Pancreas (tissue), 10 donors: ENCODE measurements at regions not wholly inside any gene's neighbourhood (a gene's known extent, or its start where the extent isn't known, plus 50 kb on each side); places are given as distances from the start of the nearest gene placed in this dataset.

Experiments used
- ATAC-seq, 4 donors: fragments of 200-7000 bp; cut with Tn5 transposase; one replicate each; pipeline versions ENCODE4 v1.8.0 to v1.9.1; 2020; ENCODE audit warnings: mild to moderate bottlenecking in 4 of 4, moderate library complexity in 4 of 4
- DNase-seq, 6 donors: peaks; one replicate each; pipeline ENCODE4 v3.0.0-alpha.2; 2020
- FAIRE-seq: peaks from 2 replicates; lab custom pipeline; 2012; peaks lifted over from hg19 to GRCh38; lab: Jason Lieb, UNC
- H3K27ac ChIP-seq, 4 donors: fragments of 200-600 bp; sonication (generic); 1 replicate in 3 of 4; 2 replicates in 1 of 4; pipeline versions ENCODE4 v1.5.0 to v1.8.0; 2020
- H3K27me3 ChIP-seq, 4 donors: fragments of 200-600 bp; one replicate each; pipeline ENCODE4 v1.8.0; 2021
- H3K36me3 ChIP-seq, 3 donors: fragments of 200-600 bp; sonication (generic) in 1 of 3; one replicate each; pipeline versions ENCODE4 v1.5.0 to v1.8.0; 2020 to 2021
- H3K4me1 ChIP-seq, 3 donors: fragments of 200-600 bp; one replicate each; pipeline ENCODE4 v1.8.0; 2021
- H3K4me3 ChIP-seq, 4 donors: fragments of 200-600 bp; sonication (generic) in 2 of 4; one replicate each; pipeline versions ENCODE4 v1.5.0 to v1.8.0; 2020 to 2021
- H3K9me3 ChIP-seq, 4 donors: fragments of 200-600 bp; one replicate each; pipeline ENCODE4 v1.8.0; 2021
- CTCF ChIP-seq, 4 donors: fragments of 200-600 bp; sonication (generic) in 3 of 4; IDR thresholded peaks; one replicate each; pipeline versions ENCODE4 v1.5.0 to v1.8.0; 2021; ENCODE audit warnings: antibody characterized with exemption in 4 of 4
- WGBS, 2 donors: extraction: QIAGEN DNeasy Blood & Tissue Kit; methylation state at CpG; one replicate each; pipeline ENCODE4 v1.1.7; 2013; 5-methylcytosine and 5-hydroxymethylcytosine counted together
- intact Hi-C, 3 donors: fragments of 100-400 bp; cut with DNase I; formaldehyde crosslinking; loops; one replicate each; pipeline versions ENCODE4 v1.11.1 to v1.14.2; 2022
- donor health status: healthy with polysubstance abuse.
- donor health status: DM: no; HTN: no; CAD: no; lungs with moderate emphysema.
- donor health status: DM: no; HTN: no; CAD: no.
- donor health status: control.
- donor health status: control.
- donor health status: Bipolar disorder and iron deficiency.
- donor health status: DM: yes; HTN: yes; CAD: no.
- donor health status: DM: no; HTN: no; CAD: no.
- donor health status: DM: no; HTN: no; CAD: no.
- donor health status: DM: yes; HTN: yes; CAD: no.

- no peak for FAIRE-seq
- TF ChIP-seq CTCF (IDR thresholded peaks at IDR 0.05): no peak
- H3K36me3 ChIP-seq: no peaks in the 10 kb centered on the region
- intact Hi-C loops: no loop called here
- no peak overlapping the region for H3K27ac ChIP-seq
- H3K4me3 ChIP-seq: no peak overlapping the region
- H3K9me3 ChIP-seq: no peaks in the 10 kb centered on the region
- DNase-seq: no peak
- no peak for ATAC-seq
- no peaks in the 10 kb centered on the region for H3K27me3 ChIP-seq
- no peaks in the 10 kb centered on the region for H3K4me1 ChIP-seq
- 52 to 55% methylated on average over 3 of the region's 3 CpGs for WGBS, 2 donors
These were observed 162.6 kb downstream of the SALL1 start for GRCh38 chr16:50988441-50988840.

GRCh38 chr16:50986453-50986852 is 164.6 kb downstream of the SALL1 start:
- ATAC-seq (no peak), DNase-seq (no peak), FAIRE-seq (no peak)
- H3K4me3 ChIP-seq: no peak overlapping the region
- H3K4me1 ChIP-seq: no peaks in the 10 kb centered on the region
- no peaks in the 10 kb centered on the region for H3K36me3 ChIP-seq
- intact Hi-C loops: no loop called here
- no peaks in the 10 kb centered on the region for H3K9me3 ChIP-seq
- 68 to 69% methylated on average over 5 of the region's 5 CpGs for WGBS, 2 donors
- H3K27ac ChIP-seq: no peak overlapping the region
- no peaks in the 10 kb centered on the region for H3K27me3 ChIP-seq
- no peak for TF ChIP-seq CTCF (IDR thresholded peaks at IDR 0.05)

- H3K9me3 ChIP-seq: no peaks in the 10 kb centered on the region
- no peak for FAIRE-seq
- no peaks in the 10 kb centered on the region for H3K36me3 ChIP-seq
- intact Hi-C loops: no loop called here
- no peaks in the 10 kb centered on the region for H3K4me1 ChIP-seq
- no peak for DNase-seq
- no peak for ATAC-seq
- H3K27ac ChIP-seq: no peak overlapping the region
- no peaks in the 10 kb centered on the region for H3K27me3 ChIP-seq
- 61 to 71% methylated on average over 2 of the region's 2 CpGs for whole genome bisulfite sequencing, 2 donors
- no peak for TF ChIP-seq CTCF (IDR thresholded peaks at IDR 0.05)
- no peak overlapping the region for H3K4me3 ChIP-seq
These were observed 165.3 kb downstream of the SALL1 start for GRCh38 chr16:50985733-50986132.

- DNase-seq (no peak), ATAC-seq (no peak), FAIRE-seq (no peak)
- no peak overlapping the region for H3K4me3 ChIP-seq
- no peak overlapping the region for H3K27ac ChIP-seq
- WGBS, 2 donors: 56 to 59% methylated on average over 6 of the region's 6 CpGs
- no peaks in the 10 kb centered on the region for H3K4me1 ChIP-seq
- H3K36me3 ChIP-seq: no peaks in the 10 kb centered on the region
- intact Hi-C loops: no loop called here
- H3K9me3 ChIP-seq: no peaks in the 10 kb centered on the region
- H3K27me3 ChIP-seq: no peaks in the 10 kb centered on the region
- TF ChIP-seq CTCF (IDR thresholded peaks at IDR 0.05): no peak
These were observed 166.4 kb downstream of the SALL1 start for GRCh38 chr16:50984688-50985087.

- Histone ChIP-seq H3K36me3 (no peaks in the 10 kb centered on the region), H3K9me3 (no peaks in the 10 kb centered on the region), H3K4me3 (no peak overlapping the region), H3K27ac (no peak overlapping the region), H3K4me1 (no peaks in the 10 kb centered on the region), H3K27me3 (no peaks in the 10 kb centered on the region)
- FAIRE-seq (no peak), ATAC-seq (no peak), DNase-seq (no peak)
- no peak for TF ChIP-seq CTCF (IDR thresholded peaks at IDR 0.05)
- intact Hi-C loops: no loop called here
These were observed 168.3 kb downstream of the SALL1 start for GRCh38 chr16:50982808-50983207.
